ENCODE measurements at regions not wholly inside any gene's neighbourhood (a gene's known extent, or its start where the extent isn't known, plus 50 kb on each side); places are given as distances from the start of the nearest gene placed in this dataset.

DNA sequence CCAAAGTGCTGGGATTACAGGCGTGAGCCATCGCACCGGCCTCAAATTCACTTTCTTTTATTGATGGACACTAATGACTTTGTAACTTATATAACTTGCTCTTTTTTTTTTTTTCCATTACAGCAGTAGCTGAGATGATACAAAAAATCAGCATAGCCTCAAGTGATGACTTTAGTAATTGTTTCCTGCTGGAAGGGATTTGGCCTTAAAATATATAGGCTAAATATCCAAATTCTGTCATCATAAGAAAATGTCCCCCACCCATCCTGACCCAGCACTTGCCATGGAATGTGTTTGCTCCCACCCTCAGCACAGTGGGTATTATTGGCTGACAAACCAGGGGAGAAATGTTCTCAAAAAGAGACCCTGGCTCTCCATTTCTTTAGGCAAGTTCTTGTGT, 1264.1 kb upstream of the AUTS2 start:
- Histone ChIP-seq H3K36me3 (ENCODE audit: control insufficient read depth, insufficient read depth, low read length) (no peaks in the 10 kb centered on the region), H3K4me2 (ENCODE audit: extremely low read depth, insufficient read depth, low read length) (no peak overlapping the region), H3K27me3 (ENCODE audit: control insufficient read depth, insufficient read depth, low read length) (no peaks in the 10 kb centered on the region), H3K79me2 (ENCODE audit: control insufficient read depth, insufficient read depth, low read length) (no peaks in the 10 kb centered on the region), H3K4me1 (ENCODE audit: control insufficient read depth, extremely low read depth, insufficient read depth, low read length) (no peaks in the 10 kb centered on the region), H2AFZ (ENCODE audit: low read length) (no peak overlapping the region), H3K27ac (ENCODE audit: insufficient read depth, low read length) (no peak overlapping the region), H4K20me1 (ENCODE audit: control insufficient read depth, extremely low read depth, insufficient read depth, low read length) (no peaks in the 10 kb centered on the region), H3K4me3 (replicated peaks in 1 of 4; ENCODE audit: control extremely low read depth in 1 of 4, insufficient read depth in 1 of 4, low read depth in 3 of 4, low read length in 4 of 4) (no peak overlapping the region), H3K9me3 (ENCODE audit: control insufficient read depth, insufficient read depth, low read depth, low read length) (no peaks in the 10 kb centered on the region), H3K9ac (ENCODE audit: insufficient read depth, low read length) (no peak overlapping the region)
- no peak for DNase-seq (ENCODE audit: low read depth in 2 of 2)
- TF ChIP-seq, protein P1, sequence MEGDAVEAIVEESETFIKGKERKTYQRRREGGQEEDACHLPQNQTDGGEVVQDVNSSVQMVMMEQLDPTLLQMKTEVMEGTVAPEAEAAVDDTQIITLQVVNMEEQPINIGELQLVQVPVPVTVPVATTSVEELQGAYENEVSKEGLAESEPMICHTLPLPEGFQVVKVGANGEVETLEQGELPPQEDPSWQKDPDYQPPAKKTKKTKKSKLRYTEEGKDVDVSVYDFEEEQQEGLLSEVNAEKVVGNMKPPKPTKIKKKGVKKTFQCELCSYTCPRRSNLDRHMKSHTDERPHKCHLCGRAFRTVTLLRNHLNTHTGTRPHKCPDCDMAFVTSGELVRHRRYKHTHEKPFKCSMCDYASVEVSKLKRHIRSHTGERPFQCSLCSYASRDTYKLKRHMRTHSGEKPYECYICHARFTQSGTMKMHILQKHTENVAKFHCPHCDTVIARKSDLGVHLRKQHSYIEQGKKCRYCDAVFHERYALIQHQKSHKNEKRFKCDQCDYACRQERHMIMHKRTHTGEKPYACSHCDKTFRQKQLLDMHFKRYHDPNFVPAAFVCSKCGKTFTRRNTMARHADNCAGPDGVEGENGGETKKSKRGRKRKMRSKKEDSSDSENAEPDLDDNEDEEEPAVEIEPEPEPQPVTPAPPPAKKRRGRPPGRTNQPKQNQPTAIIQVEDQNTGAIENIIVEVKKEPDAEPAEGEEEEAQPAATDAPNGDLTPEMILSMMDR (conservative IDR thresholded peaks at IDR 0.05 in 1 of 2, IDR thresholded peaks at IDR 0.05 in 1 of 2; ENCODE audit: low read depth in 1 of 2, low read length in 2 of 2) = no peak
- TF ChIP-seq EZH2 (IDR thresholded peaks at IDR 0.05; ENCODE audit: low read length, missing control alignments) = no peak

DNA sequence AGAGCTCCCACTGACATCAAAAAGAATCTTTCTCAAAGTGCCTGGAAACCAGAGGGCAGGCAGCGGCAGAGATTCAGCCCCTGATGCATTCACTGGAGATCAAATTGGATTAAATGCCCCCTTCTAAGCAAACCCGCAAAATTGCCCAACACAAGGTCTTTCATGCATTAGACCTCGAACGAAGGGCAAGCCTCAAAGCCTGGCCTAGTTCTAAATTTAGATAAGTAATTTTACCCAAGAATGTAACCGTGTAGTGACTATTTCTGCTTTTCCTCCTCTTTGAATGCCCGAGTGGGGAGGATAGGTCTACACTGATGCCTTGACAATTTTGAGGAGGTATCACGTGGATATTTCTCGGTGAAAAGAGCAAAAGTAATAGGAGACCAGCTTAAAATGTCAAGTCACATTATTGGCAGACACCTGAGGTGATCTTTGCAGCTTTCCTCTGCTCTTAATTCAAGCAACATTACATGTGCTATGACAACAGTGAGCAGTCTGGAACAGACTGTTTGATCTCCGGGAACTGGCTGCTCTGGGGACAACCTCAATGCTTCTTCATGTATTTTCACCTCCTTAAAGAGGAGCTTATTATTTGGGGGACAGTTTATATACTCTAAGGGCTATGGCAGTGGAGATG, 1263.5 kb upstream of the AUTS2 start:
- TF ChIP-seq EZH2 (IDR thresholded peaks at IDR 0.05; ENCODE audit: low read length, missing control alignments) = no peak
- TF ChIP-seq, protein P1 (conservative IDR thresholded peaks at IDR 0.05 in 1 of 2, IDR thresholded peaks at IDR 0.05 in 1 of 2; ENCODE audit: low read depth in 1 of 2, low read length in 2 of 2) = no peak
- no peaks in the 10 kb centered on the region for H3K27me3 ChIP-seq (ENCODE audit: control insufficient read depth, insufficient read depth, low read length)
- H3K4me2 ChIP-seq (ENCODE audit: extremely low read depth, insufficient read depth, low read length) = no peak overlapping the region
- DNase-seq (ENCODE audit: low read depth in 2 of 2) = no peak
- no peak overlapping the region for H2AFZ ChIP-seq (ENCODE audit: low read length)
- H3K36me3 ChIP-seq (ENCODE audit: control insufficient read depth, insufficient read depth, low read length) = no peaks in the 10 kb centered on the region
- no peaks in the 10 kb centered on the region for H4K20me1 ChIP-seq (ENCODE audit: control insufficient read depth, extremely low read depth, insufficient read depth, low read length)
- no peak overlapping the region for H3K4me3 ChIP-seq (replicated peaks in 1 of 4; ENCODE audit: control extremely low read depth in 1 of 4, insufficient read depth in 1 of 4, low read depth in 3 of 4, low read length in 4 of 4)
- no peaks in the 10 kb centered on the region for H3K4me1 ChIP-seq (ENCODE audit: control insufficient read depth, extremely low read depth, insufficient read depth, low read length)
- H3K27ac ChIP-seq (ENCODE audit: insufficient read depth, low read length) = no peak overlapping the region
- H3K9ac ChIP-seq (ENCODE audit: insufficient read depth, low read length) = no peak overlapping the region
- H3K9me3 ChIP-seq (ENCODE audit: control insufficient read depth, insufficient read depth, low read depth, low read length) = no peaks in the 10 kb centered on the region
- no peaks in the 10 kb centered on the region for H3K79me2 ChIP-seq (ENCODE audit: control insufficient read depth, insufficient read depth, low read length)

DNA sequence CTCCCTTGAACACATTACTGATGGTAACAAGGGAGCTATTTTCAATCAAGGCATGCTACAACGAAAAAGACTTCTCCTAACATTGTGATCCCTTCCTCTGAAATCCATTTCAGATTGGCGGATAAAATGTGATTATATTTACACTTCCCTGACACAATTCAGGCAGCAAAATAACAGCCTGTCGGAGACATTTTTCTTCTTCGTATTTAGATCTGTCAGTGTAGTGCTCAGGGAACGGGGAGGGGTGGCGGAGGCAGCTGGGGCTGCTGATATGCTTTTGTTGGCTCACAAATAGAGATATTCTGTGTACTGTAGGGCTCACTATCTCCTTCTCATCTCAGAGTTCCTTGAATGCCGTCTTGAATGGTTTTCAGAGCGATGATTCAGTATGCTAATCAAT, 1261.7 kb upstream of the AUTS2 start:
- Histone ChIP-seq H3K79me2 (ENCODE audit: control insufficient read depth, insufficient read depth, low read length) (no peaks in the 10 kb centered on the region), H3K9ac (ENCODE audit: insufficient read depth, low read length) (no peak overlapping the region), H3K36me3 (ENCODE audit: control insufficient read depth, insufficient read depth, low read length) (no peaks in the 10 kb centered on the region), H3K27me3 (ENCODE audit: control insufficient read depth, insufficient read depth, low read length) (no peaks in the 10 kb centered on the region), H3K9me3 (ENCODE audit: control insufficient read depth, insufficient read depth, low read depth, low read length) (no peaks in the 10 kb centered on the region), H3K4me1 (ENCODE audit: control insufficient read depth, extremely low read depth, insufficient read depth, low read length) (no peaks in the 10 kb centered on the region), H2AFZ (ENCODE audit: low read length) (no peak overlapping the region), H3K4me2 (ENCODE audit: extremely low read depth, insufficient read depth, low read length) (no peak overlapping the region), H3K4me3 (replicated peaks in 1 of 4; ENCODE audit: control extremely low read depth in 1 of 4, insufficient read depth in 1 of 4, low read depth in 3 of 4, low read length in 4 of 4) (no peak overlapping the region), H3K27ac (ENCODE audit: insufficient read depth, low read length) (no peak overlapping the region), H4K20me1 (ENCODE audit: control insufficient read depth, extremely low read depth, insufficient read depth, low read length) (no peaks in the 10 kb centered on the region)
- DNase-seq (ENCODE audit: low read depth in 2 of 2) = no peak
- TF ChIP-seq, protein P1 (conservative IDR thresholded peaks at IDR 0.05 in 1 of 2, IDR thresholded peaks at IDR 0.05 in 1 of 2; ENCODE audit: low read depth in 1 of 2, low read length in 2 of 2) = no peak
- no peak for TF ChIP-seq EZH2 (IDR thresholded peaks at IDR 0.05; ENCODE audit: low read length, missing control alignments)

All from fibroblast of lung (primary cell).